ENCODE measurements at regions not wholly inside any gene's neighbourhood (a gene's known extent, or its start where the extent isn't known, plus 50 kb on each side); places are given as distances from the start of the nearest gene placed in this dataset.

GRCh38 chr1:172882791-172883386 is 167.9 kb downstream of the TNFSF18 start:
- ChIA-PET RAD21 (ENCODE audit: low non-redundant PET in 1 of 2, low total read pairs in 2 of 2, uncharacterized antibody in 2 of 2, unreplicated experiment in 2 of 2) (no interaction called here), POLR2A (no interaction called here), CTCF (no interaction called here)
- intact Hi-C loops (cut with micrococcal nuclease), result no loop called here
- no peak overlapping the region for H3K4me2 ChIP-seq (ENCODE audit: low read length)
- peak overlapping the region; percentile 97; the same call in 1 of the 2 replicates for H3K27ac ChIP-seq (ENCODE audit: low read depth, low read length)
- H2AFZ ChIP-seq (ENCODE audit: low read depth, low read length, poor library complexity, severe bottlenecking), result no peak overlapping the region
- H3K9me2 ChIP-seq (ENCODE audit: insufficient read depth), result no peaks in the 10 kb centered on the region
- H3K4me1 ChIP-seq (ENCODE audit: control insufficient read depth in 1 of 2, insufficient read depth in 2 of 2, low read length in 2 of 2), result peaks cover 43 to 59% of the 10 kb centered on the region in 2 experiments
- H3K36me3 ChIP-seq (ENCODE audit: control insufficient read depth in 1 of 2, insufficient read depth in 2 of 2, low read length in 2 of 2), result peaks cover 0 to 51% of the 10 kb centered on the region in 2 experiments; a peak in 2 of 4 replicates
- no peak overlapping the region for H3K9ac ChIP-seq (ENCODE audit: low read length)
- DNase-seq (ENCODE audit: low read depth, low spot score) (no peak), ATAC-seq (no peak)
- no peak overlapping the region for H3K4me3 ChIP-seq (replicated peaks in 1 of 2; ENCODE audit: low read depth in 1 of 2, low read length in 2 of 2)
- H3K79me2 ChIP-seq (ENCODE audit: insufficient read depth, low read length), result peaks cover 26% of the 10 kb centered on the region; the same call in 1 of the 2 replicates
- no peaks in the 10 kb centered on the region for H4K20me1 ChIP-seq (ENCODE audit: insufficient read depth)
- peaks cover 4 to 7% of the 10 kb centered on the region in 2 experiments; a peak in 1 of 4 replicates for H3K9me3 ChIP-seq (ENCODE audit: control insufficient read depth in 1 of 2, insufficient read depth in 1 of 2, low read depth in 1 of 2, low read length in 2 of 2)
- TF ChIP-seq CBX3 (IDR thresholded peaks at IDR 0.05; ENCODE audit: low read depth), result no peak
- BruUV-seq (replicated peaks), result no TSS peak
- no peaks in the 10 kb centered on the region for H3K27me3 ChIP-seq (ENCODE audit: insufficient read depth, low read length)

- peaks cover 43 to 64% of the 10 kb centered on the region in 2 experiments for H3K4me1 ChIP-seq (ENCODE audit: control insufficient read depth in 1 of 2, insufficient read depth in 2 of 2, low read length in 2 of 2)
- H3K9me3 ChIP-seq (ENCODE audit: control insufficient read depth in 1 of 2, insufficient read depth in 1 of 2, low read depth in 1 of 2, low read length in 2 of 2), result peaks cover 4 to 7% of the 10 kb centered on the region in 2 experiments; a peak in 1 of 4 replicates
- H3K27ac ChIP-seq (ENCODE audit: low read depth, low read length), result peak overlapping the region; percentile 97
- ChIA-PET CTCF (no interaction called here), POLR2A (no interaction called here), RAD21 (ENCODE audit: low non-redundant PET in 1 of 2, low total read pairs in 2 of 2, uncharacterized antibody in 2 of 2, unreplicated experiment in 2 of 2) (no interaction called here)
- H3K27me3 ChIP-seq (ENCODE audit: insufficient read depth, low read length), result no peaks in the 10 kb centered on the region
- H3K4me3 ChIP-seq (replicated peaks in 1 of 2; ENCODE audit: low read depth in 1 of 2, low read length in 2 of 2), result no peak overlapping the region
- DNase-seq (ENCODE audit: low read depth, low spot score) (no peak), ATAC-seq (no peak)
- H3K79me2 ChIP-seq (ENCODE audit: insufficient read depth, low read length), result peaks cover 31% of the 10 kb centered on the region; the same call in 1 of the 2 replicates
- no peaks in the 10 kb centered on the region for H4K20me1 ChIP-seq (ENCODE audit: insufficient read depth)
- no TSS peak for BruUV-seq (replicated peaks)
- no peak overlapping the region for H3K9ac ChIP-seq (ENCODE audit: low read length)
- peaks cover 0 to 56% of the 10 kb centered on the region in 2 experiments; a peak in 2 of 4 replicates for H3K36me3 ChIP-seq (ENCODE audit: control insufficient read depth in 1 of 2, insufficient read depth in 2 of 2, low read length in 2 of 2)
- H2AFZ ChIP-seq (ENCODE audit: low read depth, low read length, poor library complexity, severe bottlenecking), result no peak overlapping the region
- H3K4me2 ChIP-seq (ENCODE audit: low read length), result no peak overlapping the region
- H3K9me2 ChIP-seq (ENCODE audit: insufficient read depth), result no peaks in the 10 kb centered on the region
- intact Hi-C loops (cut with micrococcal nuclease), result no loop called here
- TF ChIP-seq TCF7L2 (IDR thresholded peaks at IDR 0.05; ENCODE audit: borderline replicate concordance, extremely low read depth, insufficient read depth, insufficient read length) (no peak), ATF3 (IDR thresholded peaks at IDR 0.05) (no peak), RAD21 (IDR thresholded peaks at IDR 0.05; ENCODE audit: low read depth) (no peak), ELF1 (IDR thresholded peaks at IDR 0.05; ENCODE audit: borderline replicate concordance, low read depth) (no peak), CBX3 (IDR thresholded peaks at IDR 0.05; ENCODE audit: low read depth) (no peak), EGR1 (IDR thresholded peaks at IDR 0.05; ENCODE audit: low read depth) (no peak), ZBTB33 (IDR thresholded peaks at IDR 0.05; ENCODE audit: extremely low read depth, insufficient replicate concordance, low read length) (no peak), CTCF (IDR thresholded peaks at IDR 0.05 in 2 of 3, conservative IDR thresholded peaks at IDR 0.05 in 1 of 3; ENCODE audit: borderline replicate concordance in 1 of 3, insufficient read depth in 1 of 3, low read depth in 2 of 3, low read length in 2 of 3) (no peak), SRF (IDR thresholded peaks at IDR 0.05; ENCODE audit: low read depth) (no peak), EZH2 (IDR thresholded peaks at IDR 0.05) (no peak), POLR2AphosphoS5 (IDR thresholded peaks at IDR 0.05; ENCODE audit: low read depth, low read length) (no peak), JUND (IDR thresholded peaks at IDR 0.05) (no peak), SIN3A (IDR thresholded peaks at IDR 0.05; ENCODE audit: low read depth) (no peak), SP1 (IDR thresholded peaks at IDR 0.05; ENCODE audit: low read depth) (no peak), ZFX (IDR thresholded peaks at IDR 0.05) (no peak), YY1 (IDR thresholded peaks at IDR 0.05; ENCODE audit: extremely low read depth, insufficient replicate concordance, low read depth, low read length) (no peak), EZH2phosphoT487 (IDR thresholded peaks at IDR 0.05; ENCODE audit: borderline replicate concordance) (no peak)
These were observed 167.4 kb downstream of the TNFSF18 start for GRCh38 chr1:172883387-172883791.
